GM21526 (cell line): ENCODE measurements at regions not wholly inside any gene's neighbourhood (a gene's known extent, or its start where the extent isn't known, plus 50 kb on each side); places are given as distances from the start of the nearest gene placed in this dataset.
"Not testable (repeated sequence)": the region's sequence is repeated elsewhere in the genome, so short reads cannot be mapped to it uniquely, and the experiment has no call there.

Experiments
- ATAC-seq: cut with Tn5 transposase; IDR thresholded peaks from one replicate; pipeline ENCODE4 v1.9.1; 2021; ENCODE audit warnings: moderate library complexity; ENCODE audit not compliant: unreplicated experiment, low FRiP score

DNA sequence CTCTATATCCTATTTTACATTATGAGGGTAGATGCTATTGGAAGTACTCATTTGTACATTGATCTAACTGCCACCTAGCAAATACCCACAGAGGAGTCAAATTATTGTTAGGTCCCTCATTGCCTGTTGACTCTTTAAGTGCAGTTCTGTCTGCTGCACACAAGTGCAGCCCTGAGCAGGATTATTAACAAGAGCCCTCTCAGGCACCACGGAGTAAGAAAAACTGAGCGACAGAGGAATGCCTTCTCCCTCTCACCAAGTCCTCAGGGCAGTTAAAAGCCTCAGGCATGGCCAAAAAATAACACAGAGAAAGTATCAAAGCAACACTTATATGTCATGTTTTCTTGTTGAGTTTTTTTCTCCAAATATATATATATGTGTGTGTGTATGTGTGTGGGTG is 340.0 kb upstream of the NRG3 start:
- ATAC-seq, result no peak

DNA sequence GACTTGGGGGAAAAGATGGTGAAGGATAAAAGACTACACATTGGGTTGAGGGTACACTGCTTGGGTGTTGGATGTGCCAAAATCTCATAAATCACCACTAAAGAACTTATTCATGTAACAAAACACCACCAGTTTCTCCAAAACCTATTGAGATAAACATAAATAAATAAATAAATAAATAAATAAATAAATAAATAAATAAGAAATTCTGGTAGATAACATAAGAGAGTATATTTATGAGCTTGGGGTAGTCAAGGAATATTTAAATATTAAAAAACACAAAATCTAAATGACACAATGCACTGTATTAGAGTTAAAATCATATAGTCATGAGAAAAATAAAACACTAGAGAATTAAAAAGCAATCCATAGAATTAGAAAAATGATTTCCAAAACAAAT is 333.5 kb upstream of the NRG3 start:
- no peak for ATAC-seq

DNA sequence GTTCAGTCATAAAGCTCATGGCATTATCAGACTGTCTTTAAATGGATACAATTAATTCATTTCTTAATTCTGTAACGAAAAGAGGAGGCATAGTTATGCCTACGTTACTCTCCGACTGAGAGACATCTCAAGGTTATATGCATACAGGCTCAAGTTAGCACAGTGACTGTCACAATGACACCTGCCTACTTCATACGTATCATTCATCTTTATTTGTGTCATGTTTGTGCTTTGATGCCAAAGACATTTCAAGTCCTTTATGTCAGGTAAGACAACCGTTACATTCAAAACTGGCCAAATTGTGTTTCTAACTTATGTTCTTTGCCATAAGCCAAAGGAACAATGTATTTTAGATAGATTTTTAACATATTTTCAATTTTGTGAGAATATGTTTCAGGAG is 328.8 kb upstream of the NRG3 start:
- ATAC-seq, result no peak

DNA sequence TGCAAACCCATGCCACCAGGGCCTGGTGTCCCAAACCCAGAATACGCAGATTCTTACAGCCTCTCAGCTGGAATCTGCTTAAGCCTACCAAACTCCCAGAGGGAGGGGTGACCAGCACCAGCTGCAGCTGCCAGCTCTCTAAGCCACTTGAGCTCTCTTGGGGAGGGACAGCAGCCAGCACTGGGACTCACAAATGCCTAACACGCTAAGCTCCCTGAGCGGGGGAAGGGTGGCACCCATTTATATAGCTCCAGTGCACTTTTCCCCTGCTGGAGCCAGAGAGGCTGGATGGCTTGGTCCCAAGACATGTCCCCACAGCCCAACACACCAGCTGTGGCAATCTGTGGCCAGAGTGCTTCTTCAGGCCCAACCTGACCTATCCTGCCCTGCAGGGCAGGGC is 326.8 kb upstream of the NRG3 start:
- no peak for ATAC-seq

DNA sequence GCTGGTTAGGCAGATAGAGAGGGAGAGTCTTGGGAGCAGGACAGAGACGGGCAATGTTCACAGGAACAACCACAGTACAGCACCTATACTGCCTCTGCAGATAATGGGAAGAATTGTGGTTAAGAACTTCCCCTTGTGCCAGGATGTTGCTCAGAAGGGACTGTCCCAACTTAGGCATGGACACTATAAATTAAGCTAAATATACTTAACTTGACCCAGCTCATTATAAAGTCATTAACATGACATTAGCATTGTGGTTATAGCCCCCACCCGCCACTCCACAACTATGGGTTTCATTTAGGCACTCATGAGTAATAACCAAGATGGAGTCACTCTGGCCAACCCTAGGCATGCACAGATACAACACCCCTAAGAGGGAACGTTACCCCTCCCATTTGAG is 310.9 kb upstream of the NRG3 start:
- ATAC-seq, result no peak

DNA sequence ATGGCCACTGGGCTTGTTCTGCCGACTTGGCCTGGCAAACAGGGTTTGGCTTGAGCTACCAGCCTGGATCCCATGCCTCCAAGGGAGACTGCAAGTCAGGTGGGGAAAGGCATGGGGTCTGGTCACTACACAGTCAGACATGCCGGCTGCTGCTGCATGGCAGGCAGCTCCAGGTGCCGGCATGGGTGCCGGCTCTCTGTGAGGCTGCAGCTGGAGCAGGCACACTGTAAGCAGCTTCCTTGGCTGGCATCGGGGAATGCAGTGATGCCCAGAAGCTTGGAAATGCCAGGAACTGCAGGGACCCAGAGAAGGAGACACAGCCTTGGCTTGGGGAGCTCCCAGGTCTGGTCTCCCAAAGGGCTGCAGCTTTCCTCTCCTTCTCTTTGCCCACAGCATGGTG is 305.5 kb upstream of the NRG3 start:
- ATAC-seq, result no peak

DNA sequence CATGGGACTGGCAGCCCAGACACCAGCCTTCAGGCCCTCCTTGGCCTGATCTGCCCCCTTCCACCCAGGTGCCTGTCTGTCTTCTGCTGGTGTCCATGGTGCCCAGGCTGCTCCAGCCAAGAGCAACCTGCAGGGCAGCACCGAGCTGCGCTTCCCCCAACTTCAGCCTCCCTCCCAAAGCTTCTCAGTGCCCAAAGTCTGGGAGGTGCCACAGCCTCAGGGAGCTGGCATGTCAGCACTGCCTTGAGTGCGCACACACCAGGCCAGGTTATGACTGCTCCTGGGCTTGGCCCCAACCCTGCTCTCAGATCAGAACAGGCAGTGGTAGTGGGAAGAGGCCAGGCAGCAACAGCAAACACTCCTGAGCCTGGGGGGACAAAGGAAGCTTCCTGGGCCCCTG is 304.6 kb upstream of the NRG3 start:
- ATAC-seq, result no peak

DNA sequence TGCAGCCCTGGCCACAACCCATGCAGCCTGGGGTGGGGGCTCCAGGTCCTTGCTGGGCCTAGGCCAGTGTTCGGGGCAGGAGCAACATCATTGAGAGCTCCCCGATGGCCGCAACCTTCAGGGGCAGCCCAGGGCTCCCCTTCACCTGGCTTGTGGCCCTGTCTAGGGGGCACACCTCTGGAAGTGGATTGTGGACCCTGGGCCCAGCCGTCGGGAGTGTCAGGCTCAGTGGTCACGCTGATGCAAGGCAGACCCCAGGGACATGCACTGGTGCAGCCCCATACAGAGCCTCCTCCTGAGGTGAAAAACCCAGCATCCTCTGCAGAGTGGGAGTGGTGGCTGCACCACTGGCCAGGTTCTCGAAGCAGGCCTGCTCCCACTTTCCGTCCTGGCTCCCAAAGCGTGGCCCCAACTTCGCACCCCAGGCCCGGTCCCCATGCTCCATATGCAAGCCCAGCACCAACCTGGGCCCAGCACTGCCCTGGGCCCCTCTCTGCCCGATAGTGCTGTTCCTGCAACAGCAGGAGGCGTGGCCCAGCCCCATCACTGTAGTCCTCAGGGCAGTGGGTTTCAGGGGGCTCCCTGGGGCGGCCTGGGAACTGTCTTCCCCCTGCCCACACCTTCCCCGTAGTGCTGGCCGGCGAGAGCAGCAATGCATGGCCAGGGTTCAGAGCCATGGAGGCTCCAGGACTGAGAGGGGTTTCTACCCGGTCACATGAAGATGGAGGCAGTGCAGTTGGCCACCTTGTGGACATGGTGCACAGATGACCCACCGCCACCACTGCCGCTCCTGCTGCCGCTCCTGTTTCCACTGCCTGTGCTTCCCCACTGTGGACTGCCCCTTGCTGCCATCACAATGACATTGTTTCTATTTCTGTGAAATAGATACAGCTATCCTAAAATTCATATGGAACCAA is 303.9 kb upstream of the NRG3 start:
- ATAC-seq, result no peak

DNA sequence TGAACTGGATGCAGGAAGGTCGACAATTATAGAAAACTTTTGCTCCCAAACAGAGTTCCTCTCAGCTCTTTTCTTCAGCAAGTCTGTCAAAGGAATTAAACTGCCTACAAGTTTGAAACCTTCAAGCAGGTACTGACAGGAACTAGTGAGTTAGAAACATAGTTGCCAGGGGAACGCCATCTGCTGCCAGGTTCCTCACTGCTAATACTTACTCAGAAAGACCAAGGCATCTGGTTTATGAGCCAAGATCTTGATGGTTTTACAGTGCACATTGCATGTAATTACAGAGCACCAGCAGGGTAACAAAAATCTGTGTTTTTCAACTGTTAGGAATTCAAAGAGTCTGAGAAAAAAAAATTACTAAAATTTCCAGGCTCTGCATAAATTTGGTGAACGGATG is 300.0 kb upstream of the NRG3 start:
- ATAC-seq, result no peak

DNA sequence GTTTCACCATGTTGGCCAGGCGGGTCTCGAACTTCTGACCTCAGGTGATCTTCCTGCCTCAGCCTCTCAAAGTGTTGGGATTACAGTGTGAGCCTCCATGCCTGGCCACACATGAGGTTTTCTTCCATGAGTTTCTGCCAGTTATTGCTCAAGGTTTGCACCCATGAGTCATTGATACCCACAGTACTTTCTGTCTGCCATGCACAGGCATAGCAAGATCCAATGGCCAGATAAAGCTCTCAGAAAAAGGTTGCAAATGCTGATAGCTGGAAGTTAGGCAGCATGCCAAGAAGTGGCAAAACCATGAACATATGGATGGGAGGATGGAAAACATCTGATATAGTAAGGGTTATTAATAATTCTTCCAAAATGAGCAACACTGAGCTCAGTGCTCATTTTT is 298.7 kb upstream of the NRG3 start:
- ATAC-seq, result no peak

DNA sequence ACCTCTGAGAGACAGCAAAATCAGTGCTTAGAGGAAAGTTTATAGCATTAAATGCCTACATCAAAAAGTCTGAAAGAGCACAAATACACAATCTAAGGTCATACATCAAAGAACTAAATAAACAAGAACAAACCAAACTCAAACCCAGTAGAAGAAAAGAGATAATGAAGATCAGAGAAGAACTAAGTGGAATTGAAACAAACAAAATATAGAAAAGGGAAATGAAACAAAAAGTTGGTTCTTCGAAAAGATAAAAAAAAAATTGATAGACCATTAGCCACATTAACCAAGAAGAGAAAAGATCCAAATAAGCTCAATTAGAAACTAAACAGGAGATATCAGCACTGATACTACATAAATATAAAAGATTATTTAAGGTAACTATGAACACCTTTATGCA is 280.0 kb upstream of the NRG3 start:
- no peak for ATAC-seq

DNA sequence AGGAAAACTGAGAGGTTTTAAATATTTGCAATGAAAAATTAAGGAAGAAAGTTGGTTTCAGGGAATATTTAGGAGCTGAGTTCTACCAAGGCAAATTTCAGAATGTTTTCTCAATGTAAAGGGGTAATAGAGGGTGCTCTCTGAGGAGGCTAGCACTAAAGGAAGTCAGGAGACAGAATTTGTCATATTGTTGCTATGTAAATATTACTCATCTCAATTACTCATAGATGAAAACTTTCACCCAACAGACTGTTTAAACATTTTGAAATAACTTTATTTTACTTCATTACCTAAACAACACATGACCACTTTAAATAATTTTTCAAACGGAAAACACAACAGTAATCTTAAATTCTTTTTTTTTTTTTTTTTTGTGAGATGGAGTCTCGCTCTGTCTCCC is 274.8 kb upstream of the NRG3 start:
- ATAC-seq, result no peak

DNA sequence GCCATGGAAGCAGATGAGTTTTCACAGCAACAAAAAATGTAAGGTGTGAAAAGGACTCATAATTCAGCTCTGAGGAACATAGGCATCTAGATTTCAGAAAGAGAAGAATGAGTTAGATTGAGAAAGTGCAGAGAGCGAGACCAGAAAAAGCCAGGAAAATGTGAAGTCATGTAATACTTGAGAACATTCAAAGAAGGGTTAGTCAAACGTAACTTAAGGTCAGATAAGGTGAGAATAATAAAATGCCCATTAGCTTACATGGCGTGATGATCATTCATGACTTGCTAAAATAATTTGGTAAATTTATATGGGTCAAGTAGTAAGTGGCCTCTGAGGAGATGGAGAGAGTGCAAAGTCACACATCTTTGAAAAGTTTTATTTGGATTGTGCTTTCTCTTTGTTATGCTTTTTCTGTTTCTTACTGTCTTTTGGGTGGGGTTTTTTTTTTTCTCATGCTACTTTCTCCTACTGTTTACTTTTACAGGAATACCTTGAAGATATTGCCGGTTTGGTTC is 271.8 kb upstream of the NRG3 start:
- ATAC-seq, result no peak

DNA sequence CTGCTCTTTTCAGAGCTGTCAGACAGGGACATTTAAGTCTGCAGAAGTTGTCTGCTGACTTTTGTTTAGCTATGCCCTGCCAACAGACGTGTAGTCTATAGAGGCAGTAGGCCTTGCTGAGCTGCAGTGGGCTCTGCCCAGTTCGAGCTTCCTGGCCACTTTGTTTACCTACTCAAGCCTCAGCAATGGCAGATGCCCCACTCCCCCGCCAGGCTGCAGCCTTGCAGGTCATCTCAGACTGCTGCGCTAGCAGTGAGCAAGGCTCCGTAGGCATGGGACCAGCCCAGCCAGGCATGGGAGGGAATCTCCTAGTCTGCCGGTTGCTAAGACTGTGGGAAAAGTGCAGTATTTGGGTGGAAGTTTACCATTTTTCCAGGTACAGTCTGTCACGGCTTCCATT is 230.5 kb upstream of the NRG3 start:
- not testable (repeated sequence) for ATAC-seq

DNA sequence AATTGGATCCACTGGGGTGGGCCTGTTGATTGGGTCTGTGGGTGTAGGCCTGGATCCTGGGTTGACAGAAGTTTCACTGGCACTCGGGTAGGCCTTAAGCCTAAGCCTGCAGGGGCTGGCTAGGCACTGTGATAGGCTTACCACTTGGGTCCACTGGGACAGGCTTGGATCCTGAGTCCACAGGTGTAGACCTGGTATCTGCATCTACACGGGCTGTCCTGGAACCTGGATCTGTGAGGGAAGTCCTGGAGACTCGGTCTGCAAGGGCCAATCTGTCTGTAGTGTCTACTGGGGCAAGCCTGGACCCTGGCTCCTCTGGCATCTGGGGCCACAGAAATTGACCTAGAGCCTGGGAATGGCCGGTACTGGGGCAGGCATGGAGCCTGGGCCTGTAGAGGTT is 219.0 kb upstream of the NRG3 start:
- ATAC-seq, result no peak

DNA sequence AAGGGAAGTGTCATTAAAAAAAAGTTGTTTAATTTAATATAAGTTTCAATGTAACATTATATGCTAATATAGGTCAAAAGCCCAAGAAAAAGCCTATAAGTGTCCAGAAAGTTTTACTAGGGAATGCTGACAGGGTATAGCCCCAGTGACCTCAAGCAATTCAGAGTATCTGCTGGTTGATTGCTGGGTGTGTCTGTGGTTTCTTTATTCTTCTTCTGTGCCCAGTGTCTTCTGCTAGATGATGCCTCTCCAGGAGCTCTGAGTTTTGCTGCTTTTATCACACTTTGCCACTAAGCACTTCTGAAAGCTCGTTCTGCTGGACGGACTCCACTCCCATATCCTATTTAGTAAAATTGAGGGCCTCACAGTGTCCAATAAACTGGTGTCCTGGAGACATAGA is 212.2 kb upstream of the NRG3 start:
- no peak for ATAC-seq

DNA sequence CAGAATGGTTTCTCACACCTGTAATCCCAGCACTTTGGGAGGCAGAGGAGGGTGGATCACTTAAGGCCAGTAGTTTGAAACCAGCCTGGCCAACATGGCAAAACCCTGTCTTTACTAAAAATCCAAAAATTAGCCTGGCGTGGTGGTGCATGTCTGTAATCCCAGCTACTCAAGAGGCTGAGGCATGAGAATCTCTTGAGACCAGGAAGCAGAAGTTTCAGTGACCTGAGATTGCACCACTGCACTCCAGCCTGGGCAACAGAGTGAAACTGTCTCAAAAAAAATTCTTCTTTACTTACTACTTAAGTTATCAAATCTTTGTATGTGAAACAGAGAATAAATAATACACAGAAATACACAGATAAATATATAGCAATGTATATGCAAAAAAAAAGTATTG is 210.2 kb upstream of the NRG3 start:
- ATAC-seq, result not testable (repeated sequence)

DNA sequence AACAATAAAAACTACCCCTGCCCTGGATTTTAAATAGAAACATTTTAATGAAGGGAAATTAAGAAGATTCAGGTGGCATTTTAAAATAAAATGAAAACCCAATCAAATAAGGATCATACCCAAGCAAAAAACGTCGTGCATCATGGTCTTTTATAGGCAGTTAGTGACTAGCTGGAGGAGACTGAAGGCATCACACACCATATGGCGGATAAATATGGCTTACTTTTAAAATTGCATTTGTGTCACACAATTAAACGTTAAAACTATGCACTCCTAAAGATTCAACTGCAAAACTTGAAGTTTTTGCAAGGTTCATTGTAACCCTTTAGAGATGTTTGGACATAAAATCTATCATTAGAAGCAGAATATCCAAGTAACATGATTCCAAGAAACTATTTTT is 200.1 kb upstream of the NRG3 start:
- ATAC-seq, result no peak

DNA sequence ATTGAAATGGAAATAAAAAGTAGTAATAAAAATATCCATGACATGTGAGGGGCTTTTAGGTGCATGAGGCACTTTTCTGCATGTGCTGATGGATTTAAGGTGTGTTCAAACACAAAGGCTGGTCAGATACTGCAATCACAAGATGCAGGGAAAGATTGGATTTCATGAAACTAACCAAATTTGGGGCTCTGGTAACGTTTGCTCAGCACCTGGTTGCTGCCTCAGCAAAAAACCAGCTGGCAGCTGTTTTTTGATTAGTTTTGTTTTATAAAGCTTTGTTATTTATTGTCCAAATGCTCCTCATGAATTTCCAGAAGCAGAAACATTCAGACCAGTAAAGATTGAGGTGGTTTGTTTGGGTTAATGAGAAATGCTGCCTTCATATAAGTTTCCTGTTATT is 195.7 kb upstream of the NRG3 start:
- no peak for ATAC-seq

DNA sequence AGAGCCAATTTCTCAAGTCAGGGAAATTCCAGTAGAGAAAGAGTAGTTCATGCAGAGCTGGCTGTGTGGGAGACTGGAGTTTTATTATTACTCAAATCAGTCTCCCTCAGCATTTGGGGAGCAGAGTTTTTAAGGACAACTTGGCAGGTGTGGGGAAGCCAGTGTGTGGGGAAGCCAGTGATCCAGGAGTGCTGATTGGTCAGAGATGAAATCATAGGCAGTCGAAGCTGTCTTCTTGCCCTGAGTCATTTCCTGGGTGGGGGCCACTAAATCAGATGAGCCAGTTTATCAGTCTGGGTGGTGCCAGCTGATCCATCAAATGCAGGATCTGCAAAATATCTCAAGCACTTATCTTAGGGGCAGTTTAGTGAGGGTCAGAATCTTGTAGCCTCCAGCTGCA is 194.6 kb upstream of the NRG3 start:
- ATAC-seq, result no peak

DNA sequence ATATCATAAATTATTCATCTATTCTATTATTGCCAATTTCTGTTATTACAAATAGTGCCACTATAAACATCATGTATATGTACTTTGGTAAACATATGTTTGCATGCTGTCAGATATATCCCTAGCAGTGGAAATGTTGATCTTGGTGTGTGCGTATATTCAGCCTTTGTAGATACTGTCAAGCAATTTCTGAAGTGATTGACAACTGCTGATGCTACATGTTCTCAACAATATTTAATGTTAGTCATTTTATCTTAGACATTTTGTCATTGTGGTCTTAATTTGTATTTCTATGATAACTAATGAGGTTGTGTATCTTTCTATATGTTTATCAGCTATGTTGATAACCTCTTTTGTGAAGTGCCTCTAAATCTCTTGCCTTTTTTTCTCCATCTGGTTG is 186.5 kb upstream of the NRG3 start:
- no peak for ATAC-seq

DNA sequence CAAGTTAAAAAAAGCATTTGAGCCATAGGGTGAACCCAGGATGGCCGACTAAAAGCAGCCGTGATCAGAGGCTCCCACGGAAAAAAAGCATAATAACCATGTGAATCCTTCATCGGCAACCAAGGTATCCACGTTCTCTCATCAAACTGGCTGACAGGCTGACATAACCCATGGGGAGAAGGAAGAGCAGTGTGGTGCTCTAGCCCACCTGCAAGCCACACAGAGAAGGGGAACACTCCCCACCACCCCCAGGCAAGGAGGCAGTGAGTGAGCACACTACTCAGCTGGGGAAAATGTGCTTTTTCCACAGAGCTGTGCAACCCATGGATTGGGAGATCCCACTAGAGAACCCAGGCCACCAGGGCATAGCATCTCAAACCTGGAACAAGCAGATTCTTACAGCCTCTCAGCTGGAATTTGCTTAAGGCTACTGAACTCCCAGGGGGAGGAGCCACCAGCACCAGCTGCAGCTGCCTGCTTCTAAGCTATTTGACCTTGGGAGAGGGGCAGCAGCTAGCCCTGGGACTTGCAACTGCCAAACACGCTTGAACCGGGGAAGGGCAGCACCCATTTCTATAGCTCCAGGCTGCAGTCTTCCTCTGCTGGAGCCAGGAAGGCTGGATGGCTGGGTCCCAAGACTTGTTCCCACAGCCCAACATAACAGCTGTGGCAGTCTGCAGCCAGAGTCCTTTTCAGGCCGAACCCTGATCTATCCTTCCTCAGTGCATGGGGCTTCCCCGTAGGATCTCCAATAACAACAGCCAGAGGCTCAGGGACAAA is 178.2 kb upstream of the NRG3 start:
- no peak for ATAC-seq
